ENCODE measurements at regions not wholly inside any gene's neighbourhood (a gene's known extent, or its start where the extent isn't known, plus 50 kb on each side); places are given as distances from the start of the nearest gene placed in this dataset.
A peak's percentile ranks its signal among the peaks of the same experiment; 100 is the strongest.

DNA sequence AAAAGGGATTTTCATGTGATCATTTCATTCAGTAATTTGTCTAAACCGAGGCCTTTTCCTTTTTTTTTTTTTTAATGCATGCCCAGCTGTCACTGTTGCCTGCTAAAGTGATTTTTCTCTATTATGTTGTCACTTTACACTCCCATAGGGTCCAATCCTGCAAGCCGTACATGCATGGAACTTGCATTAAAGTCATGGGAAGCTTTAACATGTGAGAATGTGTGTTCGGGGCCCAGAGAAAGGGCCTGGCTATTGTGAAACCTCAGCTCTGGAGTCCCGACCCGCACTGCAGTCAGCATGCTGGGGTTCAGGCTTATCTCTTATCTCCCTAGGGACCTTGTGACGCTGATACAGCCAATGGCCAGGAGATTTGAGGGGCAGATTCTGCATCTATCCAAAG, 474.6 kb downstream of the SLC4A3 start:
- no peak for TF ChIP-seq CTCF (IDR thresholded peaks at IDR 0.05)
- DNase-seq (ENCODE audit: low spot score) (no peak), ATAC-seq (ENCODE audit: low FRiP score) (no peak)

DNA sequence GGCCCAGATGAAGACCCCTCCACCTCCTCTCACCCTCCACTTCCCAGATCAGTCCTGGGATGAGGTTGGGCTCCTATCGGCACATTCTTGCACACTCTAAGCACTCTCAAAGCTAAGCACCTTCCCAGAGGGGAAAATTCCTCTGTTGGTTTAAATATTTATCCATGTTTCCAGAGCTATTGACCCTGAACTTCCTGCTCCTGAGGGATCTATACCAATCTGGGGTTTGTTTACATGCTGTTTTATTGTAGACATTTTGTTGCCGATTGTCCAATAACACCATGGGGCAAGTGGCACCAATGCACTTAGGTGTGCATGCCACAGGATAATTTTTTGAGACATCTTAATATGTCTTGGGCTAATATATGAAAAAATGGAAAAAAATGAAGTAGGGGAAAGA, 476.2 kb downstream of the SLC4A3 start:
- DNase-seq (ENCODE audit: low spot score) (no peak), ATAC-seq (ENCODE audit: low FRiP score) (no peak)
- TF ChIP-seq CTCF (IDR thresholded peaks at IDR 0.05), result no peak

DNA sequence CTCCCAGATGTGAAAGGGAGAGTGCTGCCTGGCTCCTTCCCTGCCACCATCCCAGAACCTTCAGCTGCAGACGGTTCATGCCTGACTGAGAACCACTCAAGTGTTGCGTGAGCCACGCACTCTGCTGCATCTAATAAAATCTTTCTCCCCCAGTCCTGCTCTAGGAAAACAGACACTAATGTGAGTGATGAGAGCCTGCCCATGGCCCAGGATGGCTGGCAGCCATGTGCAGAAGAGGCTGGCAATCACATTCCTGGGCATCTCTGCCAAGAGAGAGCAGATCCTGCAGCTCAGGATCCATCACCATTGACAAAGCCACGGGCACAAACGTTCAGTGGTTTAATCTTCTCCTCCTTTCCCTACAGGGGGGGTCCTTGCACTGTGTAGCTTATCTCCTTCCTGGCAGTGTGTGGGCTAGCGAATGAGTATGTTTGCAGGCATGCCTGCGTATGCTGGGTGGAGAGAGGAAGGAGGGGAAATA, 477.5 kb downstream of the SLC4A3 start:
- ATAC-seq (ENCODE audit: low FRiP score), result peak; percentile 91
- DNase-seq (ENCODE audit: low spot score), result no peak

GRCh38 chr2:220106065-220106464, 478.6 kb downstream of the SLC4A3 start:
- peak; percentile 37 for ATAC-seq (ENCODE audit: low FRiP score)
- DNase-seq (ENCODE audit: low spot score), result no peak
- no peak for TF ChIP-seq CTCF (IDR thresholded peaks at IDR 0.05)

More for the DNA sequence above, 477.5 kb downstream of the SLC4A3 start:
- TF ChIP-seq CTCF (IDR thresholded peaks at IDR 0.05), result no peak

GRCh38 chr2:220107380-220107791, 480.0 kb downstream of the SLC4A3 start:
- no peak for TF ChIP-seq CTCF (IDR thresholded peaks at IDR 0.05)
- DNase-seq (ENCODE audit: low spot score), result no peak

GRCh38 chr2:220114443-220114842, 487.0 kb downstream of the SLC4A3 start:
- no peak for ATAC-seq (ENCODE audit: low FRiP score)

More at GRCh38 chr2:220107380-220107791, 480.0 kb downstream of the SLC4A3 start:
- ATAC-seq (ENCODE audit: low FRiP score), result no peak

More at GRCh38 chr2:220114443-220114842, 487.0 kb downstream of the SLC4A3 start:
- no peak for DNase-seq (ENCODE audit: low spot score)
- no peak for TF ChIP-seq CTCF (IDR thresholded peaks at IDR 0.05)

Data from omental fat pad (tissue), 3 donors.